H9 (cell line): ENCODE measurements at regions not wholly inside any gene's neighbourhood (a gene's known extent, or its start where the extent isn't known, plus 50 kb on each side); places are given as distances from the start of the nearest gene placed in this dataset.

Source experiments
- DNase-seq: peaks from one replicate; pipeline ENCODE4 v3.0.0-alpha.2; 2017
- H2AFZ ChIP-seq: one replicate; pipeline ENCODE4 v1.6.1; 2013; ENCODE audit warnings: mild to moderate bottlenecking, low read length, control low read depth, moderate library complexity
- H2AK5ac ChIP-seq: 2 replicates; pipeline ENCODE4 v1.6.1; 2013; ENCODE audit warnings: low read length, control low read depth, mixed read lengths; ENCODE audit not compliant: insufficient read length
- H2BK120ac ChIP-seq: one replicate; pipeline ENCODE4 v1.6.1; 2013; ENCODE audit warnings: low read depth, mild to moderate bottlenecking, low read length, control low read depth, inconsistent platforms; ENCODE audit not compliant: poor library complexity, severe bottlenecking
- H2BK12ac ChIP-seq: 2 replicates; pipeline ENCODE4 v1.6.1; 2013; ENCODE audit warnings: low read length, control low read depth, mixed read lengths, low read depth; ENCODE audit not compliant: insufficient read length
- H2BK15ac ChIP-seq: 2 replicates; pipeline ENCODE4 v1.6.1; 2013; ENCODE audit warnings: low read depth, low read length, control low read depth
- H2BK20ac ChIP-seq: one replicate; pipeline ENCODE4 v1.6.1; 2013; ENCODE audit warnings: low read depth, mild to moderate bottlenecking, low read length, control low read depth, inconsistent platforms; ENCODE audit not compliant: poor library complexity, severe bottlenecking
- H2BK5ac ChIP-seq: 2 replicates; pipeline ENCODE4 v1.6.1; 2013; ENCODE audit warnings: low read length, control low read depth, mixed read lengths; ENCODE audit not compliant: insufficient read length
- H3K14ac ChIP-seq: 2 replicates; pipeline ENCODE4 v1.6.1; 2013; ENCODE audit warnings: low read length, control low read depth; ENCODE audit not compliant: insufficient read depth
- H3K18ac ChIP-seq: 2 replicates; pipeline ENCODE4 v1.6.1; 2013; ENCODE audit warnings: low read depth, mild to moderate bottlenecking, mixed read lengths, low read length, control low read depth; ENCODE audit not compliant: insufficient read length
- H3K23ac ChIP-seq: 2 replicates; pipeline ENCODE4 v1.6.1; 2013; ENCODE audit warnings: low read length, control low read depth, mixed read lengths, low read depth; ENCODE audit not compliant: insufficient read length
- H3K23me2 ChIP-seq: 2 replicates; pipeline ENCODE4 v1.6.1; 2013; ENCODE audit warnings: low read depth, mild to moderate bottlenecking, mixed read lengths, low read length, control low read depth; ENCODE audit not compliant: insufficient read length, poor library complexity, severe bottlenecking
- H3K27ac ChIP-seq: 2 replicates; pipeline ENCODE4 v1.5.1; 2013; ENCODE audit warnings: low read length, control low read depth, mixed read lengths, low read depth; ENCODE audit not compliant: insufficient read length
- H3K27me3 ChIP-seq: 2 replicates; pipeline ENCODE4 v1.6.1; 2013; ENCODE audit warnings: low read length, control low read depth, inconsistent platforms; ENCODE audit not compliant: insufficient read depth
- H3K4ac ChIP-seq: 2 replicates; pipeline ENCODE4 v1.6.1; 2013; ENCODE audit warnings: low read depth, mild to moderate bottlenecking, control low read depth, inconsistent platforms, low read length, moderate library complexity
- H3K4me1 ChIP-seq: 2 replicates; pipeline ENCODE4 v1.6.1; 2013; ENCODE audit warnings: low read length, control low read depth, inconsistent platforms; ENCODE audit not compliant: insufficient read depth
- H3K4me2 ChIP-seq: 2 replicates; pipeline ENCODE4 v1.6.1; 2013; ENCODE audit warnings: low read length, control low read depth, mixed read lengths; ENCODE audit not compliant: insufficient read length, insufficient read depth
- H3K56ac ChIP-seq: 2 replicates; pipeline ENCODE4 v1.6.1; 2013; ENCODE audit warnings: low read depth, mild to moderate bottlenecking, mixed read lengths, low read length, control low read depth; ENCODE audit not compliant: insufficient read length
- H3K79me1 ChIP-seq: 2 replicates; pipeline ENCODE4 v1.6.1; 2013; ENCODE audit warnings: low read depth, mild to moderate bottlenecking, moderate library complexity, low read length, control low read depth, inconsistent platforms; ENCODE audit not compliant: insufficient read depth, poor library complexity, severe bottlenecking
- H3K79me2 ChIP-seq: 2 replicates; pipeline ENCODE4 v1.6.1; 2013; ENCODE audit warnings: low read length, control low read depth, inconsistent platforms; ENCODE audit not compliant: insufficient read depth
- H3K9ac ChIP-seq: 2 replicates; pipeline ENCODE4 v1.6.1; 2013; ENCODE audit warnings: low read length, control low read depth, mixed read lengths; ENCODE audit not compliant: insufficient read length; ENCODE audit errors: extremely low read depth
- H3K9me3 ChIP-seq: one replicate; pipeline ENCODE4 v1.6.1; 2013; ENCODE audit warnings: low read depth, low read length, inconsistent platforms; ENCODE audit not compliant: control insufficient read depth
- H3T11ph ChIP-seq: one replicate; pipeline ENCODE4 v1.6.1; 2013; ENCODE audit warnings: mild to moderate bottlenecking, low read length, control low read depth, inconsistent platforms
- H4K20me1 ChIP-seq: one replicate; pipeline ENCODE4 v1.6.1; 2013; ENCODE audit not compliant: control insufficient read depth, insufficient read length, insufficient read depth
- H4K5ac ChIP-seq: 2 replicates; pipeline ENCODE4 v1.6.1; 2013; ENCODE audit warnings: low read depth, mild to moderate bottlenecking, mixed read lengths, low read length, control low read depth; ENCODE audit not compliant: insufficient read length
- H4K8ac ChIP-seq: replicated peaks from 2 replicates; pipeline ENCODE4 v1.6.1; 2013; ENCODE audit warnings: low read length, control low read depth, mixed read lengths, low read depth; ENCODE audit not compliant: insufficient read length
- H4K91ac ChIP-seq: 2 replicates; pipeline ENCODE4 v1.6.1; 2013; ENCODE audit warnings: low read depth, mild to moderate bottlenecking, moderate library complexity, mixed read lengths, low read length, control low read depth; ENCODE audit not compliant: insufficient read length
- H3K27ac Mint-ChIP-seq, 3 experiments: 2 replicates in 2 of 3; 3 replicates in 1 of 3; pipeline ENCODE4 v1.8.0; 2020 to 2021; ENCODE audit warnings: mixed read lengths in 3 of 3, mild to moderate bottlenecking in 1 of 3, moderate library complexity in 1 of 3
- H3K27me3 Mint-ChIP-seq: 2 replicates; pipeline ENCODE4 v1.8.0; 2021; ENCODE audit warnings: low read depth, mild to moderate bottlenecking, moderate library complexity, mixed read lengths
- H3K36me3 Mint-ChIP-seq, 3 experiments: 2 replicates in 2 of 3; 3 replicates in 1 of 3; pipeline ENCODE4 v1.8.0; 2020 to 2021; ENCODE audit warnings: low read depth in 3 of 3, mixed read lengths in 3 of 3; ENCODE audit not compliant: insufficient read depth in 1 of 3
- H3K4me1 Mint-ChIP-seq, 2 experiments: 2 replicates each; pipeline ENCODE4 v1.8.0; 2020; ENCODE audit warnings: mixed read lengths in 2 of 2
- H3K4me3 Mint-ChIP-seq, 2 experiments: 2 replicates in 1 of 2; 3 replicates in 1 of 2; pipeline ENCODE4 v1.8.0; 2020 to 2021; ENCODE audit warnings: mild to moderate bottlenecking in 2 of 2, mixed read lengths in 2 of 2, moderate library complexity in 1 of 2
- H3K9me3 Mint-ChIP-seq, 2 experiments: 2 replicates in 1 of 2; 3 replicates in 1 of 2; pipeline ENCODE4 v1.8.0; 2020; ENCODE audit warnings: mild to moderate bottlenecking in 2 of 2, mixed read lengths in 2 of 2, moderate library complexity in 1 of 2
- WGBS: extraction: QIAGEN DNeasy Blood & Tissue Kit; methylation state at CpG from one replicate; pipeline ENCODE4 v1.1.7; 2013; ENCODE audit warnings: missing lambda C conversion rate, low lambda C conversion rate, mixed read lengths; ENCODE audit not compliant: insufficient read length; ENCODE audit errors: extremely low coverage; 5-methylcytosine and 5-hydroxymethylcytosine counted together
- TF ChIP-seq, protein P1 (sequence below): fragments of 200-600 bp; sonication (generic); conservative IDR thresholded peaks from 3 replicates; pipeline ENCODE4 v1.8.0; 2021; ENCODE audit warnings: antibody characterized with exemption, mild to moderate bottlenecking

DNA sequence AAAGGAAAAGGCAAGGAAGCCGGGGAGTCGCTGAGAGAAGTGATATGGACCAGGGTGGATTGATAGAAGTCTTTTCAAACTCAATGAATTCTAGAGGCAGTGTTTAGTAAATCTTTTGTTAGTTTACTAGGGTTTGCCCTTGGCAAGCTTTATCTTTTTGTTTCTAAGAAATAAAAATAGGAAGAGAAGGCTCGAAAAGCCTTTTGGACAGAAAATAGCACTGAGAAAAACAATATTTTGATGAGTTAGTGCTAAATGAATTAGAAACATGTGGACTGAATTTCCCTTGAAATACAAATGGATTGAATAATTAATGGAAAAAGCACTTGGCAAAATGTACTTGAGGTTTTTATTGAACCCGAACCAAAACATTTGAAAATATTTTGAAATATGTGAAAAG, 121.8 kb upstream of the SPAG17 start:
- Histone ChIP-seq H3K9me3 (no peaks in the 10 kb centered on the region), H3K4me1 (peaks cover 3% of the 10 kb centered on the region; the same call in 1 of the 2 replicates), H2BK15ac (no peak overlapping the region), H3K14ac (no peak overlapping the region), H3K9ac (no peak overlapping the region), H2AK5ac (no peak overlapping the region), H4K8ac (no peak overlapping the region), H3K4ac (no peak overlapping the region), H3K23me2 (no peaks in the 10 kb centered on the region), H3K4me2 (no peak overlapping the region), H2BK12ac (no peak overlapping the region), H2AFZ (no peak overlapping the region), H3K27me3 (no peaks in the 10 kb centered on the region), H3T11ph (no peak overlapping the region), H2BK5ac (no peak overlapping the region), H3K27ac (no peak overlapping the region), H3K79me1 (no peaks in the 10 kb centered on the region), H4K20me1 (no peaks in the 10 kb centered on the region), H4K5ac (no peak overlapping the region), H3K79me2 (no peaks in the 10 kb centered on the region), H2BK20ac (no peak overlapping the region), H3K18ac (no peak overlapping the region), H2BK120ac (no peak overlapping the region), H4K91ac (no peak overlapping the region), H3K56ac (no peak overlapping the region), H3K23ac (no peak overlapping the region)
- Mint-ChIP-seq H3K36me3 (no peaks in the 10 kb centered on the region), H3K27me3 (no peaks in the 10 kb centered on the region), H3K4me1 (peaks cover 25 to 28% of the 10 kb centered on the region in 2 experiments), H3K9me3 (no peaks in the 10 kb centered on the region; a peak in 1 of 5 replicates), H3K27ac (no peak overlapping the region), H3K4me3 (no peak overlapping the region)
- TF ChIP-seq, protein P1, sequence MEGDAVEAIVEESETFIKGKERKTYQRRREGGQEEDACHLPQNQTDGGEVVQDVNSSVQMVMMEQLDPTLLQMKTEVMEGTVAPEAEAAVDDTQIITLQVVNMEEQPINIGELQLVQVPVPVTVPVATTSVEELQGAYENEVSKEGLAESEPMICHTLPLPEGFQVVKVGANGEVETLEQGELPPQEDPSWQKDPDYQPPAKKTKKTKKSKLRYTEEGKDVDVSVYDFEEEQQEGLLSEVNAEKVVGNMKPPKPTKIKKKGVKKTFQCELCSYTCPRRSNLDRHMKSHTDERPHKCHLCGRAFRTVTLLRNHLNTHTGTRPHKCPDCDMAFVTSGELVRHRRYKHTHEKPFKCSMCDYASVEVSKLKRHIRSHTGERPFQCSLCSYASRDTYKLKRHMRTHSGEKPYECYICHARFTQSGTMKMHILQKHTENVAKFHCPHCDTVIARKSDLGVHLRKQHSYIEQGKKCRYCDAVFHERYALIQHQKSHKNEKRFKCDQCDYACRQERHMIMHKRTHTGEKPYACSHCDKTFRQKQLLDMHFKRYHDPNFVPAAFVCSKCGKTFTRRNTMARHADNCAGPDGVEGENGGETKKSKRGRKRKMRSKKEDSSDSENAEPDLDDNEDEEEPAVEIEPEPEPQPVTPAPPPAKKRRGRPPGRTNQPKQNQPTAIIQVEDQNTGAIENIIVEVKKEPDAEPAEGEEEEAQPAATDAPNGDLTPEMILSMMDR = no peak
- DNase-seq = no peak
- WGBS = no CpG with 5 or more reads among the region's 4 CpGs
